HG02970 (cell line): ENCODE measurements at regions not wholly inside any gene's neighbourhood (a gene's known extent, or its start where the extent isn't known, plus 50 kb on each side); places are given as distances from the start of the nearest gene placed in this dataset.

ENCODE experiments used
- ATAC-seq: cut with Tn5 transposase; IDR thresholded peaks from one replicate; pipeline ENCODE4 v1.9.1; 2021; ENCODE audit warnings: mild to moderate bottlenecking, moderate library complexity, moderate number of reproducible peaks; ENCODE audit not compliant: unreplicated experiment, low FRiP score

- ATAC-seq, result no peak
Observed at GRCh38 chr10:108413954-108414353, 1249.4 kb upstream of the SORCS1 start.

- no peak for ATAC-seq
Observed at GRCh38 chr10:108412323-108412722, 1247.8 kb upstream of the SORCS1 start.

GRCh38 chr10:108411894-108412293 lies 1247.4 kb upstream of the SORCS1 start:
- ATAC-seq, result no peak

- ATAC-seq, result no peak
Observed at GRCh38 chr10:108411206-108411605, 1246.7 kb upstream of the SORCS1 start.

GRCh38 chr10:108410236-108410635 lies 1245.7 kb upstream of the SORCS1 start:
- no peak for ATAC-seq

GRCh38 chr10:108409306-108409705 lies 1244.8 kb upstream of the SORCS1 start:
- no peak for ATAC-seq

- no peak for ATAC-seq
Observed at GRCh38 chr10:108404155-108404554, 1239.6 kb upstream of the SORCS1 start.

- ATAC-seq, result no peak
Observed at GRCh38 chr10:108399465-108399864, 1235.0 kb upstream of the SORCS1 start.

- no peak for ATAC-seq
Observed at GRCh38 chr10:108393089-108393488, 1228.6 kb upstream of the SORCS1 start.

DNA sequence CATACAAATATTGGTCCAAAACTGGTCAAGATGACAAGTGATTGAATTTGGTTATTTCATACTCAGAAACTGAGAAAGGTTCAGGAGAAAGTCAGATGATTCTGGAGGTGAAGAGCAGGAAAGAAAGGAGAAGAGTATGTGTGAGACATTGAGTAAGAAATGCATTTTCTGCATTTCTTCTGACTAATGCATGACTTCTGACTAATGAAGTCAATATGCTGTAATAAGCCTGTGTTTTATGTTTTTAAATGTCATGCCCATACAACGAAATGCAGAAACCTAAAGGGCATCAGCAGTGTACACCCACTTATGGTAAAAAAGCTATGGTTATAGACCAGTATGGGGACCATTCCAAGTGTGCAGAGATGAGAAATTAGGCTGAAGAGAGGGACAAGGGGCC lies 1227.8 kb upstream of the SORCS1 start:
- ATAC-seq, result no peak

- ATAC-seq, result no peak
Observed at GRCh38 chr10:108388706-108389105, 1224.2 kb upstream of the SORCS1 start.

GRCh38 chr10:108385963-108386362 lies 1221.5 kb upstream of the SORCS1 start:
- ATAC-seq, result no peak

DNA sequence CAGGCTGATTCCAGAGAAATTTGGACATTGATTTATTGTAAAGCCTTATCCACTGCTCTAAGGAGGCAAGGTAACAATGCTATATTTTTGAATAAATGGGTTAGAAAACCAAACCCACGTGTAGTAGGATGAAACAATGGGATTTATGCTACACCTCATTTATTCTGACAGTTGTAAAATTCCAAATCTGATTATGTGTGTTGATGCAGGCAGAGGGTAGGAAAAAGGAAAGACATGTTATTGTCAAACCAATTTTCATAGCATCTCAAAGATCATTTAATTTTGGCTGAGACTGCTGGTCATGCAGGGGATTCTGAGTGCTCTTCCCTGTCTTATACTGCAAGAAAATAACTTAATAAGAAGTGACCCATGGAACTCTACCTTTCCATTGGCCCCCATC lies 1219.9 kb upstream of the SORCS1 start:
- ATAC-seq, result no peak

GRCh38 chr10:108378779-108379178 lies 1214.3 kb upstream of the SORCS1 start:
- ATAC-seq, result no peak

- no peak for ATAC-seq
Observed at GRCh38 chr10:108375691-108376090, 1211.2 kb upstream of the SORCS1 start.

DNA sequence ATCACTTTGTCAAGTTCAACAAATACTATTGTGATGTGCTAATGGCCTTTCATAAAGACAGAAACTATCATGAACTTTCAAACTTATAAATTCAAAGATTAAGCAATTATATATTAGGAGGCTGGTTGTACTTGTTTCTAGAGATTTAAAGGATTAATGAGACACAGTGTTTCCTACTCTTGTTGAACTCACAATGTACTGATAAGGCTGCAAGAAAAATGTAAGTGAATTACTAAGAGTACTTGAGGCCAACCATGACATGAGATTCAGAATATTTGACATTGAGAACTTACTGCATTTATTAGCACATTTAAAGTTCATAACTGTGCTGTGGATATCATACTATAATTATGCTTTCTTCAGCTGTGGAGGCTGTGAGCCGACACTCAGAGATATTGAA lies 1210.5 kb upstream of the SORCS1 start:
- ATAC-seq, result no peak

GRCh38 chr10:108365541-108365940 lies 1201.0 kb upstream of the SORCS1 start:
- ATAC-seq, result no peak

DNA sequence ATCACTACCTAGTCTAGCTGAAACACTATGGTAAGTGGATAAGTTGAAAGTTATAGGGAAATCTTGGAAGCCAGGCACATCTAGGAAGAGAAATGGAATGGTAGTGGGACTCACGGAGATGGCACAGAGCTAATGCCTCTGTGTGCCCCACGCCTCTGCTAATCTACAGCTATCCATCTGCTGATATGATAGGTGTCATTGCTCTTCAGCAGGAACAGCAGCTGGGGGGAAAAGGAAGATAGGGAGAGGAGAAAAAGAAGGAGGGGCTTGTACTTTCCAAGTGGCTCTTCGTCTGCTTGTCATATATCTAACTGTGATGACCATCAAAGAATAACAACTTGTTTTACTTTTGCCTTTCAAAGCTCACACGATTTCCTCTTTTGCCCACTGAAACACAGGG lies 1199.1 kb upstream of the SORCS1 start:
- no peak for ATAC-seq

DNA sequence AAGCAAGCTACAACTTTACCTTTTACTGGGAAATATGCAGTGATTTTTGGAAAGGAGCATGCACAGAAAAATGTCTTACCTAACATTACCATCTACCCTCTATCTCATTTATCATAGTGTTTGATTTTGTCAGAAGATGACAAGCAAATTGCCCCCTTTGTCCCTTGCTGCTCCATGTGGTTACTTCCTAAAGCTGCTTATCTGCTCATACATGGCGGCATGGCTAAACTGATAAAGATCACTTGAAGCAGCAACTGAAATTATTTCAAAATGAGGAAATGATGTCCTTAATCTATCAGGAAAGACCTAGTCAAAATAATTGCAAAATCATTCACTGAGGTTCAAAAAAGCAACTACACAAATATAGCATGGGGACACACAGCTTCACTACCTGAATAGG lies 1198.5 kb upstream of the SORCS1 start:
- ATAC-seq, result no peak

DNA sequence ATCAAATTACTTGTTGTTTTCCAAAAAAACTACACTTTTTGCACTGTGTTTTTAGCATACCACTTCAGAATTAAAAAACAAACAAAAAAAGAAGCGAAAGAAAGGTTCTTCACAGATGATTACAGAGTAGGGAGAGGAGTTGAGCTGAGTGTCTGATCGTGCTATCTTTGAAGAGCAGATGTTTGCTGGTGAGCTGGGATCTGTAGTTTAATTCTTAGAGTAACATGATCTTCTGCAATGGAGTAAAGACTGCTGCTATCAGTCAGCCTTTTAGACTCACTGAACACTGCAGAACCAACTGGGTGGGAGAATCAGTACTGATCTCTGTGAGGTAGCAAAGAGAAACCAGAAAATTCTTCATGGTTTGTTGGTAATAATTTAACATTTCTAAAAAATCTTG lies 1197.8 kb upstream of the SORCS1 start:
- no peak for ATAC-seq

DNA sequence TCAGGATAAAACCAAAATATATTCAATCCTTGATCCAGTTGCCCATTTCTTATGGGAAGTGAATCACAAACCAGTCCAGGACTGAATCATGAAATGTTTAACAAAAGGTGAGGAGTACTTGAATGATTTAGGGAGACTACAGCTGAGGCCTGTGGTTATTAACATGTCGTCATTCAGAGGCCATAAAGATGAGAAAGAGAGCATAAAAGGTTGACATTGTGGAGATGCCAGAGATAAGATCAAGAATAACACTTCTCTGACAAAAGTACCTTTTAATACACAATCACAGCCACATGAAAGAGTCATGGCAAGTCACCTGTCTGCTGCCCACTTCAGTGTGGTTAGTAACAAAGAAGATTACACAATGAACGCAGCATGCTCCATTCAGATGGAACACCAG lies 1195.7 kb upstream of the SORCS1 start:
- no peak for ATAC-seq

GRCh38 chr10:108358912-108359311 lies 1194.4 kb upstream of the SORCS1 start:
- peak; percentile 55 for ATAC-seq

- ATAC-seq, result no peak
Observed at GRCh38 chr10:108352771-108353170, 1188.3 kb upstream of the SORCS1 start.
